ENCODE measurements at regions not wholly inside any gene's neighbourhood (a gene's known extent, or its start where the extent isn't known, plus 50 kb on each side); places are given as distances from the start of the nearest gene placed in this dataset.

DNA sequence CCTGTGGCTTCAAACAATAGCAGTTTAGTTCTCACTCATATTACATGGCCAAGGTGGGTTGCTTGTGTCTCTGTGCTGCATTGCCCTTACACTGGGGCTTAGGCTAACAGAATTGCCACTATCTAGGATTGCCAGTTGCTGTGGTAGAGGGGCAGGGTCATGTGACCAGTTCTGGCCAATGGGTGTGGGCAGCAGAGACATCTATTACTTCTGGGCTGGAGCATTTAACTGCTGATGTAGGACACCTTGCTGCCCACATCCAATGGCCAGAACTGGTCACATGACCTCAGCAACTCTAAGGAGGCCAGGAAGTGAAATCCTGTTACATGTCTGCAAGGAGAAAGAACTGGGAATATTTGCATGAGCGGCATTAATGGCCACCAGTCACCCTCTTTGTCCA, 199.3 kb downstream of the C9orf152 start:
- H3K27me3 ChIP-seq = no peaks in the 10 kb centered on the region
- H2AFZ ChIP-seq = no peak overlapping the region
- H3K4me1 ChIP-seq (ENCODE audit: insufficient read depth) = no peaks in the 10 kb centered on the region
- DNase-seq (ENCODE audit: low spot score) = no peak
- no peaks in the 10 kb centered on the region for H3K36me3 ChIP-seq (replicated peaks; ENCODE audit: insufficient read depth, low read depth)
- 96% methylated on average over 1 of the region's 1 CpG for WGBS (ENCODE audit: low lambda C conversion rate, missing lambda C conversion rate)
- no peaks in the 10 kb centered on the region for H3K9me3 ChIP-seq (ENCODE audit: low read depth)
- H3K9me2 ChIP-seq (replicated peaks; ENCODE audit: insufficient read depth) = no peaks in the 10 kb centered on the region
- H3K79me2 ChIP-seq = no peaks in the 10 kb centered on the region
- no peak overlapping the region for H3K27ac ChIP-seq
- TF ChIP-seq EZH2phosphoT487 (IDR thresholded peaks at IDR 0.05; ENCODE audit: low read depth, severe bottlenecking, unreplicated experiment) (no peak), EZH2 (IDR thresholded peaks at IDR 0.05; ENCODE audit: borderline replicate concordance) (no peak)
- TF ChIP-seq, protein P1, sequence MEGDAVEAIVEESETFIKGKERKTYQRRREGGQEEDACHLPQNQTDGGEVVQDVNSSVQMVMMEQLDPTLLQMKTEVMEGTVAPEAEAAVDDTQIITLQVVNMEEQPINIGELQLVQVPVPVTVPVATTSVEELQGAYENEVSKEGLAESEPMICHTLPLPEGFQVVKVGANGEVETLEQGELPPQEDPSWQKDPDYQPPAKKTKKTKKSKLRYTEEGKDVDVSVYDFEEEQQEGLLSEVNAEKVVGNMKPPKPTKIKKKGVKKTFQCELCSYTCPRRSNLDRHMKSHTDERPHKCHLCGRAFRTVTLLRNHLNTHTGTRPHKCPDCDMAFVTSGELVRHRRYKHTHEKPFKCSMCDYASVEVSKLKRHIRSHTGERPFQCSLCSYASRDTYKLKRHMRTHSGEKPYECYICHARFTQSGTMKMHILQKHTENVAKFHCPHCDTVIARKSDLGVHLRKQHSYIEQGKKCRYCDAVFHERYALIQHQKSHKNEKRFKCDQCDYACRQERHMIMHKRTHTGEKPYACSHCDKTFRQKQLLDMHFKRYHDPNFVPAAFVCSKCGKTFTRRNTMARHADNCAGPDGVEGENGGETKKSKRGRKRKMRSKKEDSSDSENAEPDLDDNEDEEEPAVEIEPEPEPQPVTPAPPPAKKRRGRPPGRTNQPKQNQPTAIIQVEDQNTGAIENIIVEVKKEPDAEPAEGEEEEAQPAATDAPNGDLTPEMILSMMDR (IDR thresholded peaks at IDR 0.05; ENCODE audit: poor library complexity) = no peak
- H3K4me2 ChIP-seq = no peak overlapping the region
- no peaks in the 10 kb centered on the region for H4K20me1 ChIP-seq (ENCODE audit: insufficient read depth, poor library complexity, severe bottlenecking)
- H3K4me3 ChIP-seq = no peak overlapping the region

DNA sequence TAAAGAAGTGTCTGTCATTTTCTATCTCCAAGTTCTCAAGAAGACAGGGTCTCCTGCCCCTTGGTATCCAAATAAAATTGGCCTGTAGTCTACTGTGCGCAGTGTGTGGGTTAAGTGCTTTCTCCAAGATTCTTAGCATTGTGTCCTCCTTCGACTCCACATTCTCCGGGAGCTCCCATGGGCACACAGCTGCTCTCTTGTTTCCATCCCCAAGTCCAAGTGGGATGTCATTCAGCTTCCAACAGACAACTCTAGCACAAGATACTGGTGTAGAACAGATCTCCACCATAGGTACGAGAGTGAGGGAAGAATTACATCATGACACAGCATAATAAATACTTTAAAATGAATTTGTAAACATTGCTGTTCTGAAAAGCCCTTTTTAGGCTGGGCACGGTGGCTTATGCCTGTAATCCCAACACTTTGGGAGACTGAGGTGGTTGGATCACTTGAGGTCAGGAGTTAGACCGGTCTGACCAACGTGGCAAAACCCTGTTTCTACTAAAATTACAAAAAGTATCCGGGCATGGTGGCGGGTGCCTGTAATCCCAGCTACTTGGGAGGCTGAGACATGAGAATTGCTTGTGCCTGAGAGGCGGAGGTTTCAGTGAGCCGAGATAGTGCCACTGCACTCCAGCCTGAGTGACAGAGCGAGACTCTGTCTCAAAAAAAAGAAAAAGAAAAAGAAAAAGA, 196.2 kb downstream of the C9orf152 start:
- DNase-seq (ENCODE audit: low spot score) = no peak
- no peak overlapping the region for H2AFZ ChIP-seq
- no peaks in the 10 kb centered on the region for H3K79me2 ChIP-seq
- H3K9me2 ChIP-seq (replicated peaks; ENCODE audit: insufficient read depth) = no peaks in the 10 kb centered on the region
- no peaks in the 10 kb centered on the region for H3K36me3 ChIP-seq (replicated peaks; ENCODE audit: insufficient read depth, low read depth)
- no peak overlapping the region for H3K4me3 ChIP-seq
- no peak for TF ChIP-seq EZH2 (IDR thresholded peaks at IDR 0.05; ENCODE audit: borderline replicate concordance)
- TF ChIP-seq, protein P1 (IDR thresholded peaks at IDR 0.05; ENCODE audit: poor library complexity) = no peak
- TF ChIP-seq EZH2phosphoT487 (IDR thresholded peaks at IDR 0.05; ENCODE audit: low read depth, severe bottlenecking, unreplicated experiment) = no peak
- no peaks in the 10 kb centered on the region for H4K20me1 ChIP-seq (ENCODE audit: insufficient read depth, poor library complexity, severe bottlenecking)
- no peaks in the 10 kb centered on the region for H3K9me3 ChIP-seq (ENCODE audit: low read depth)
- 91% methylated on average over 12 of the region's 12 CpGs for WGBS (ENCODE audit: low lambda C conversion rate, missing lambda C conversion rate)
- no peak overlapping the region for H3K27ac ChIP-seq
- H3K27me3 ChIP-seq = no peaks in the 10 kb centered on the region
- no peak overlapping the region for H3K4me2 ChIP-seq
- H3K4me1 ChIP-seq (ENCODE audit: insufficient read depth) = no peaks in the 10 kb centered on the region

DNA sequence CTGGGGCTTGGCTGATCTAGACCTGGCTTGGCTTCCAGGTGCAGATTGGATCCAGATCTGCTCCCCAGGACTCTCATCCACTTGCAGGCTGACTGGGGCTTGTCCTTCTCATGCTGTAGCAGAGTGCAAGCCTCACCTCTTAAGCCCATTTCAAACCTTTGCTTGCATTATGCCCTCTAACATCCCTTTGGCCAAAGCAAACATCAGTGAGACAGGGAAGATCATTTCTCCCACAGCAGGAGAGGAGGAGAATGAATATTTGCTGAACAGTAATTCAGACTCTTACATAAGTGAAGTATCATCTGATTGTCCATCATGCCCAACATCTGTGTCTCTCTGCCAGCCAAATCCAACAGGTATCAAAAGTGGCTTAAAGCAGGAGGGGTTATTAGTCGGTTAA, 194.9 kb downstream of the C9orf152 start:
- H3K9me2 ChIP-seq (replicated peaks; ENCODE audit: insufficient read depth) = no peaks in the 10 kb centered on the region
- H3K27me3 ChIP-seq = no peaks in the 10 kb centered on the region
- TF ChIP-seq, protein P1 (IDR thresholded peaks at IDR 0.05; ENCODE audit: poor library complexity) = no peak
- TF ChIP-seq EZH2 (IDR thresholded peaks at IDR 0.05; ENCODE audit: borderline replicate concordance) (no peak), EZH2phosphoT487 (IDR thresholded peaks at IDR 0.05; ENCODE audit: low read depth, severe bottlenecking, unreplicated experiment) (no peak)
- no peaks in the 10 kb centered on the region for H3K79me2 ChIP-seq
- 92% methylated on average over 1 of the region's 1 CpG for WGBS (ENCODE audit: low lambda C conversion rate, missing lambda C conversion rate)
- H3K4me1 ChIP-seq (ENCODE audit: insufficient read depth) = no peaks in the 10 kb centered on the region
- H4K20me1 ChIP-seq (ENCODE audit: insufficient read depth, poor library complexity, severe bottlenecking) = no peaks in the 10 kb centered on the region
- H3K4me3 ChIP-seq = no peak overlapping the region
- no peak overlapping the region for H3K27ac ChIP-seq
- H3K4me2 ChIP-seq = no peak overlapping the region
- H3K9me3 ChIP-seq (ENCODE audit: low read depth) = no peaks in the 10 kb centered on the region
- no peaks in the 10 kb centered on the region for H3K36me3 ChIP-seq (replicated peaks; ENCODE audit: insufficient read depth, low read depth)
- DNase-seq (ENCODE audit: low spot score) = no peak
- H2AFZ ChIP-seq = no peak overlapping the region

All from hepatocyte (in vitro differentiated cells).